SKM-1 (cell line): ENCODE measurements at regions not wholly inside any gene's neighbourhood (a gene's known extent, or its start where the extent isn't known, plus 50 kb on each side); places are given as distances from the start of the nearest gene placed in this dataset.
"Not testable (repeated sequence)": the region's sequence is repeated elsewhere in the genome, so short reads cannot be mapped to it uniquely, and the experiment has no call there.

Experiments
- DNase-seq: peaks from one replicate; lab custom pipeline; 2025; ENCODE audit not compliant: unreplicated experiment; lab: John Stamatoyannopoulos, UW

GRCh38 chr12:76653342-76653741, 93.8 kb upstream of the OSBPL8 start:
- no peak for DNase-seq

GRCh38 chr12:76664731-76665130, 99.2 kb upstream of the ZDHHC17 start:
- DNase-seq, result no peak

GRCh38 chr12:76666290-76666835, 97.6 kb upstream of the ZDHHC17 start:
- DNase-seq, result no peak

- DNase-seq, result no peak
These were observed 93.9 kb upstream of the ZDHHC17 start for GRCh38 chr12:76669981-76670380.

DNA sequence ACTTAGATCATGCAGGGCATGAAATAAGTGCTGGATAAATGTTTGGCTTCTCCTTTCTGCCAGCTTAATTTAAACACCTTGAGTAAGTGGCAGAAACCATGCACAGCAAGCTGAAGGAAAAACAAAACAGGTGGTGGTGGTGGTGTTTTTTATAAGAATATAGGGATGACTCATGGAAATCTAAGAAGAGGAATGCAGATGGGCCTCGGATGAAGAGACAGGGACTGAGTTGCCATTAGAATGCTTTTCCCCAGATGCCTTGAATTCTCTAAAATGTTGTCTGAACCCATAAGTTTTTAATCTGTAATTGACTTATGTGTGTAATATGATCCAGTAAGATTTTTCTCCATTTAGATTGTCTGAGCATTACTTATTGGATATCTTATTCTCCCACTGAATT, 93.1 kb upstream of the ZDHHC17 start:
- DNase-seq, result no peak

DNA sequence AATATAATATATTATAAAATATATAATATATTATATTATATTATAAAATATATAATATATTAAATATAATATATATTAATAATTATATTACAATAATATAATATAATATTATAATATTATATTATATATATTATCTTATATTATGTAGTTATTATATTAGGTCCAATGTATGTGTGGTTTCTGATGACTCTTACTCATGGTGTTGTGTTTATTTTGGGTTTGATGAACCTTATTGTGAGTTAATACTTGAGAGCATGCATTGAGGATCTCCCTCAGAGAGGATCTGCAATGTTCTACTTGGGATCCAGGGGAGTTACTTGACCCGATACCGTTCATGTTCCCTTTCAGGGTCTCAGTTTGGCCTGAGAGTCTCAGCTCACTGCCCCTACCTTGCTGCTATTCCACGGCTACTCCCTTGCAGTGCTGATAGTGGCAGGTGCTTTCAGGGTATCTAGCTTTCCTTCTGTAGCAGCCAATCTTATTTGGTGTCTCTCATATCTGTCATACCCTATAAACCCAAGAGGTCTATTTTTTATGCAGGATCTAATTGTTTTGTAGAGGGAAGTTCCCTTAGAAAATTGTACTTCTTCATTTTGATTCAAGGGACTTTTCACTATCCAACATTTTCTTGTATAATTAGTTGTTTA, 89.1 kb upstream of the ZDHHC17 start:
- DNase-seq, result no peak

DNA sequence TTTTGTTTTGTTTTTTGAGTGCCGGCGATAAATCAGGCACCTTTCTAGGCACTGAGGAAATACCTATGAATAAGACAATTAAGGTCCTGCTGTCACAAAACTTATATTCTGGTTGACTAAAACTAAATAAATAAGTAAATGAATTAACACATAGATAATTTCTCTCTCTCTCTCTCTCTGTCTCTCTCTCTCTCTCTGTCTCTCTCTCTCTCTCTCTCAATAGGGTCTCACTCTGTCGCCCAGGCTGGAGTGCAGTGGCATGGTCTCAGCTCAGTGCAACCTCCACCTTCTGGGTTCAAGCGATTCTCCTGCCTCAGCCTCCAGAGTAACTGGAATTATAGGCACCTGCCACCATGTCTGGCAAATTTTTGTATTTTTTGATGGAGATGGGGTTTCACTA, 87.7 kb upstream of the ZDHHC17 start:
- not testable (repeated sequence) for DNase-seq

- DNase-seq, result no peak
These were observed 84.9 kb upstream of the ZDHHC17 start for GRCh38 chr12:76678992-76679391.

DNA sequence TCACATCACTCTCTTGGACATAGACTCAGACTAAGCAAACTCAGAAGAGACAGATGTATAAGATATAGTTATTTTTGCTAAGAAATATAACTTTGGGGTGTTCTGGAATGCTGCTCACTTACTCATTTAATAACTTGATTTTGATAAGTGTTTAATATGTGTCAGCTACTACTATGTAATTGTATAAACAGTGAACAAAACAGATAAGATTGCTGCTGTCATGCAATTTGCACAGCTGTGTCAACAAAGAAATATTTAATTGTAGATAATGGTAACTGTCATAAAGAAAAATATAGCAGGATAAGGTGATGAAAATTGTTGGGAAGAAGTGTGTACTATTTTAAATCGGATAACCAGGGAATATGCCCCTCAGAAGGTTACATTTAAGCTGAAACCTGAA, 84.1 kb upstream of the ZDHHC17 start:
- no peak for DNase-seq

DNA sequence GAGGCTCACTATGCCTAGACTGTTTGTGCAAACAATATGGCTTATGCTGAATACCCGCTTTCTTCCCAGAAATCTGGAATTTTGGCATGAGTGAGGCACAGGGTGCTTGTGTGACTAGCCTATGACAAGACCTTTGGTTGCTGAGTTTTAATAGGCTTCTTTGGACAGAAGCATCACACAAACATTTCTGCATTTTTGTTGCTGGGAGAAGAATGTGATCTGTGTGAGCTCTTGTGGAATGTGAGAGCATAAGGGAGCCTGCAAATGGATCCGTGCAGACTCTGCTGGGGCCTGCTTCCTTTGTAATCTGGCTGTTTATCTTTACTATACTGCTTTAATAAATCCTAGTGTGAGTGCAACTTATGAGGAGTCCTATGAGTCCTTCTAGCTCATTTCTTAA, 83.0 kb upstream of the ZDHHC17 start:
- no peak for DNase-seq

DNA sequence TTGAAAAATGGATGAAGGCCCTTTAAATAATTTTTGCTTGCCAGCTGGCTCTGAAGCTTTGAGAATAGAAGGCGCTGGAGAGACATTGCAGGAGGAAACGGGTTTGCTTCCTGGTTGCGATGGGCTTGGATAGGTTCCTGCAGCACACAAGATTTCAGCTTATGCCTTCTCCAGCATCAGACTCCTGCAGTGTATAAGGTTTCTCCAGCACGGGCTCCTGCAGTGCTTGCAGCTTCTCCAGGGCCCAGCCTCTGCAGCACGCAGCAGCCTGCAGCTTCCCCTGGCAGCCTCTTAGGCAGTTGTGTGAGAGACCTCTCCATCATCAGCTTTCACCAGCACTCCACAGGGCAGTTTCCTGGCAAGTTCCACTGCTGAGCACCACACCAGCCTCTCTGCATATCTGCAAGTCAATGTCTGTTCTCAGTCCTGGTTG, 78.7 kb upstream of the ZDHHC17 start:
- DNase-seq, result no peak

DNA sequence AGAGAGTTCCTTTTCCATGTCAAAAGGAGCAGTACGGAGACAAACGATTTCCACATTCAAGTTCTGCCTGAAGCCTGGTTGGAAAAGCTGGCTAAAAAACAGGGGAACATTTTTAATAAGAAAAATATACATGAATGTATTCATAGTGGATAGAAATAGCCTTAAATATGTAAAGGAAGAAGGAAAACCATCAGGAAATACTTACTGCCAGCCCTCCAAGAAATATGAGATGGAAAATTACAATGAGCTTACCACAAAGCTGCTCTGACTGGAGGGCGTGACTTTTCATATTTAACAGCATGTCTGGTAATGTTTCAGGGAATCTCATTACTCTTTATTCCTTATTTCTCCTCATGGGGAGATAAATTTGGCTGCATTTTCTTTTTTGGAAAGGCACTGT, 75.9 kb upstream of the ZDHHC17 start:
- no peak for DNase-seq

DNA sequence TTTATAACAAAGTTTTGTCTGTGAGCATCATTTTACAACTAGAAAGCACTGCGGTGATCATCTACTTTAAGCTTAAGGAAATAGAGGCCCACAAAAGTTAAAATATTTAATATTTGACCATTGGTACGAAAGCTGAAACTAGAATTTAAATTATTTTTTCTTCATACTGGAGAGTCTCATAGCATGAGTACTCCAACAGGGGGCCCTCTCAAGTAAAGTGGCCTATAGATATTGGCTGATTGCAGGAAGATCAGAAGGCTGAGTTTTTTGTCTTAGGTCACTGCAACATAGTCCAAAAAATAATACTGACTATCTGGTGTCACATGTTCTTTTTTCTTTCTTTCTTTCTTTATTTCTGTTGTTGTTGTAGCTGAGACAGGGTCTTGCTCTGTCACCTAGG, 75.3 kb upstream of the ZDHHC17 start:
- no peak for DNase-seq

- DNase-seq, result no peak
These were observed 72.8 kb upstream of the ZDHHC17 start for GRCh38 chr12:76690921-76691700.

- DNase-seq, result no peak
These were observed 71.1 kb upstream of the ZDHHC17 start for GRCh38 chr12:76692846-76693245.

DNA sequence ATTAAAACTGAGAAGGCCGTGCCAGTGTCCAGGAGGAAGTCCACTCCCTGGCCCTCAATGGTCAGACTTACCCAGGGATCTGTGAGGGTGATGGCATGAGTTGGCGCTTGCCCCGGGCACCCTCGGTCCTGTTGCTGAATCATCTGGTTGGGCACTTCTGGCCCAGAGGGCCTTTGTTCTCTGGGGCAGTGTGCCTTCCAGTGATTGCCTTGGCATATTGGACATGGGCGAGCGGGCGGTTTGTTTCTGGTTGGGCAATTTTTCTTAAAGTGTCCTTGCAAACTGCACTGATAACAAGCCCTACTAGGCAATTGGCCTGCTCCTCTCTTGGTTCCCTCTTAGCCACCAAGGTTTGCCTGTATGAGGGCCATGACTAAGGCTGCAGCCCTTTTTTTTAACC, 69.5 kb upstream of the ZDHHC17 start:
- no peak for DNase-seq

- DNase-seq, result no peak
These were observed 67.7 kb upstream of the ZDHHC17 start for GRCh38 chr12:76696186-76696585.

DNA sequence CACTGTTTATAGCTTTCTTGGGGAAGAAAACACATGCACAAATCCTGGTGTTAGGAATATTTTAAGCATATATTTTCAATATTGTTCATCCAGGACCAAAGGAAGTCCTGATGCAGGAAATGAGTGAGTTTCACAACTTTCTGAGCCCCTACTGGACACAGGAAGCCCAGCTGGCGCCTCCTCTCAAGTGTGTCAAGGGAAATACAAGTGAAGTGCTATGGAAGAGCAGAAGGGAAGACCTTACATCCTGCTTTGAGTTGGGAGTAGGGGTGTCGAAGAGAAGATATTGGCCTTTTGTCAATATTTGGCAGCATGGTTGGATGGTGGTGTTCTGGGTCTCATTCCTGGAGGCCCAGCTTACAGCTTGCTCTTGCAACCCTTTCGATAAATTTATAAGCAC, 66.1 kb upstream of the ZDHHC17 start:
- DNase-seq, result no peak

DNA sequence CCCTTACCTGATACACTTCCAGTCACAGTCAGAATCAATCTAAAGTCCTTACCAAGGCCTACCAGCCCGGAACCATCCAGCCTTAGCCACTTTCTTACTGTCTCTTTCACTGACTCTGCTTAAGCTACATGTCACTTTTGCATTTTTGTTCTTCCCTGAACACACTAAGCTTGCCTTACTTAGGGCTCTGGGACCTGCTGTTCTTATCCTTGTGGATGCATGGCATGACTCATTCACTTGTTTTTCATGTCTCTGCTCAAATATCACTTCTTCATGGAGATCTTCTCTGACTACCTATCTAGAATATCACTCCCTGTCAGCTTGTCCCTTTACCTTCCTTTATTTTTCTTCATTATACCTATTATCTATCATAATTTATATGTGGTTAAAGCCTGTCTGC, 65.6 kb upstream of the ZDHHC17 start:
- DNase-seq, result no peak

DNA sequence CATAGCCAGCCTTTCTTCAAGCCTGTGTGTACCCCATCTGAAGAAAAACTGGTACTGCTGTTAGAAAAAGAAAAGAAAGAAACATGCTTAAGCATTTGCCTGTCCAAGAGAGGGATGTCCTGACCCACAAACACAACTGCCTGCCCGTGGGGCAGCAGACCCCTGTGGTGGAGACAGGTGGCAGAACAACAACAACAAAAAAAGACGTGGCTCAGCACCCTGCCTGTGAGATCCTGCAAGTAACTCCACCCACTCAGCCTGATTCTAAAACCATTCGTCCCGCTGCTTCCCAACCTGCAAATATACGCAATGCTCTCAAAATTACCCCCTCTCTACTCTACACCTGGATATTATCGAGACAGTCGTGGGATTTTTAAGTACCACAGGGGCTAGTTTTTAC, 64.9 kb upstream of the ZDHHC17 start:
- DNase-seq, result no peak

GRCh38 chr12:76701690-76702089, 62.2 kb upstream of the ZDHHC17 start:
- no peak for DNase-seq

GRCh38 chr12:76702946-76703345, 61.0 kb upstream of the ZDHHC17 start:
- no peak for DNase-seq
